ENCODE measurements at regions not wholly inside any gene's neighbourhood (a gene's known extent, or its start where the extent isn't known, plus 50 kb on each side); places are given as distances from the start of the nearest gene placed in this dataset.

DNA sequence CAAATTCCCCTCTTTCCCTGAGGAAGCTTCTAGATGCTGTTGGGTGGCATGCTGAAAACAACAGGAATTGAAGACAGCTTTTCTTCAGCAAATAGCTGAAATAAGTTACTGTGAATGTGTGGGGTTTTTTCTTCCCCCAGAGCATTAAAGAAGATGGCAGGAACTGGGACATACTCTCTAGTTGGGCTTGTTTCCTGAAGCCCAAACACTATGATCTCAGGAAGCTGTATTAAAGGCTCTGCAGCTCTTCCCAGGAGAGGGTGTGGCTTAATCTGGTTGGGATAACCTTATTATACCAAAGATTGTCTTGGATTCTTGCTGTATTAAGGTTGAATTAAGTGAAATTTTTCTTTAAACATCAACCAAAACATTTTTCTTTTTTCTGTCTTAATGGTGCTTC is 64.9 kb upstream of the LMO4 start:
- intact Hi-C loops (cut with DNase I; ENCODE audit: low total_unique reads): no loop called here
- Histone ChIP-seq H3K4me1 (no peaks in the 10 kb centered on the region), H3K27ac (no peak overlapping the region), H3K9me3 (no peaks in the 10 kb centered on the region), H3K36me3 (no peaks in the 10 kb centered on the region), H3K27me3 (no peaks in the 10 kb centered on the region), H3K4me3 (no peak overlapping the region)
- no peak for DNase-seq
- TF ChIP-seq POLR2A (IDR thresholded peaks at IDR 0.05): no peak

DNA sequence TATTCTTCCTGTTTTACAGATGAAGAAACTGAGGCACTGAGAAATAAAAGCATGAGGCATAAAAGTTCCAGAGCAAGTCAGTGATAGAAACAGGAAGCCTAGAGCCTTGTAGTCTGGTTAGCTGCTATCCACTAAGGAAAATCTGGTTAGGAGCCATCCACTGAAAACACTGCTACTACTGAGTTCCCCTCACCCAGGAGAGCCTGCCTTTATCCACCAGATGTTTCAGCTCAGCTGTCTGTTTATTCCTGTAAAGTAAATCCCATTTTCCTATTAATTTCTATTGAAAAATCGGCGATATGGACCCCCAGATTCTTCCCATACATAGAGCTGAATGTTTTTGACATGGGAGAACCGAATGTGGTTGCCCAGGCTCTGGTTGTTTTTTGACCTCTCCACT is 63.7 kb upstream of the LMO4 start:
- Histone ChIP-seq H3K27me3 (no peaks in the 10 kb centered on the region), H3K4me1 (no peaks in the 10 kb centered on the region), H3K36me3 (no peaks in the 10 kb centered on the region), H3K9me3 (no peaks in the 10 kb centered on the region), H3K27ac (no peak overlapping the region), H3K4me3 (no peak overlapping the region)
- DNase-seq: no peak
- TF ChIP-seq, protein P1, sequence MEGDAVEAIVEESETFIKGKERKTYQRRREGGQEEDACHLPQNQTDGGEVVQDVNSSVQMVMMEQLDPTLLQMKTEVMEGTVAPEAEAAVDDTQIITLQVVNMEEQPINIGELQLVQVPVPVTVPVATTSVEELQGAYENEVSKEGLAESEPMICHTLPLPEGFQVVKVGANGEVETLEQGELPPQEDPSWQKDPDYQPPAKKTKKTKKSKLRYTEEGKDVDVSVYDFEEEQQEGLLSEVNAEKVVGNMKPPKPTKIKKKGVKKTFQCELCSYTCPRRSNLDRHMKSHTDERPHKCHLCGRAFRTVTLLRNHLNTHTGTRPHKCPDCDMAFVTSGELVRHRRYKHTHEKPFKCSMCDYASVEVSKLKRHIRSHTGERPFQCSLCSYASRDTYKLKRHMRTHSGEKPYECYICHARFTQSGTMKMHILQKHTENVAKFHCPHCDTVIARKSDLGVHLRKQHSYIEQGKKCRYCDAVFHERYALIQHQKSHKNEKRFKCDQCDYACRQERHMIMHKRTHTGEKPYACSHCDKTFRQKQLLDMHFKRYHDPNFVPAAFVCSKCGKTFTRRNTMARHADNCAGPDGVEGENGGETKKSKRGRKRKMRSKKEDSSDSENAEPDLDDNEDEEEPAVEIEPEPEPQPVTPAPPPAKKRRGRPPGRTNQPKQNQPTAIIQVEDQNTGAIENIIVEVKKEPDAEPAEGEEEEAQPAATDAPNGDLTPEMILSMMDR (IDR thresholded peaks at IDR 0.05): no peak
- TF ChIP-seq POLR2A (IDR thresholded peaks at IDR 0.05): no peak
- intact Hi-C loops (cut with DNase I; ENCODE audit: low total_unique reads): no loop called here

DNA sequence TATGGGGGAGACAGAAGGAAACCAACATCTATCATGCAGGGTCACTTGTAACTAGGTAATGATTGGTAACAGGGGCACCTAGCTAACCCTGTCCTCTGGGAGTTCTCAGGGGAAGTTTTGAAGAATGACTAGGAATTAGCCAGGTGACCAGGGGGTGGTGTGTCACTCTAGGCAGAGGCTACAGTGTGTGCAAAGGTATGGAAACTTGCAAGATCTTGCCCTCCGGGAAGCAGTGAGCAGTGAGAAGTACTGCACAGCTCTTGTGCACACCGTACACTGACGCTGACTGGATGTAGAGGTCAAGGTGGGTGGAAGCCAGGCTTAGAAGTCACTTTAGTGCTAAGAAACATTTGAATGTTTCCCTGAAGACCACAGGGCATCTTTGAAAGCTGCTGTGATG is 62.9 kb upstream of the LMO4 start:
- no peaks in the 10 kb centered on the region for H3K4me1 ChIP-seq
- no peaks in the 10 kb centered on the region for H3K27me3 ChIP-seq
- DNase-seq: no peak
- no peaks in the 10 kb centered on the region for H3K36me3 ChIP-seq
- TF ChIP-seq POLR2A (IDR thresholded peaks at IDR 0.05): no peak
- TF ChIP-seq, protein P1 (IDR thresholded peaks at IDR 0.05): no peak
- H3K4me3 ChIP-seq: no peak overlapping the region
- H3K9me3 ChIP-seq: no peaks in the 10 kb centered on the region
- intact Hi-C loops (cut with DNase I; ENCODE audit: low total_unique reads): no loop called here
- no peak overlapping the region for H3K27ac ChIP-seq

DNA sequence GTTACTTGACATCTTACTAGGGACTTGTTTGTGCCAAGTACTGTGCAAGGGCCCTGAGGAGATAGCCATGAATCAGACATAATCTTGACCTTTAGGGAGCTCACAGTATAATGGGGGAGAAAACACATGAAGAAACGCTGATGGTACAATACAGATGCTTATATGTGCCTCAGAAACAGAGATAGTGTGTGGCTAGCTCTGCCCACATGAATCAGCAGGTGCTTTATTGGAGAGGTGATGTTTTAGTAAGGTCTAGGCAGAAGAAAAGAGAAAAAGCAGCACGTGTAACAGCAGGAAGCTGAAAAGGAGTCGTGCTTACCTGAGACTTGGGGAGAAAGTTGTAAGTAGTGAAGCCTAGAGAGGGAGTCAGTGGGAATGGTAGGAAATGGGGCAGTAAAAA is 60.6 kb upstream of the LMO4 start:
- no peak for DNase-seq
- intact Hi-C loops (cut with DNase I; ENCODE audit: low total_unique reads): no loop called here
- TF ChIP-seq, protein P1 (IDR thresholded peaks at IDR 0.05): no peak
- no peak for TF ChIP-seq POLR2A (IDR thresholded peaks at IDR 0.05)
- no peaks in the 10 kb centered on the region for H3K4me1 ChIP-seq
- no peaks in the 10 kb centered on the region for H3K27me3 ChIP-seq
- no peaks in the 10 kb centered on the region for H3K9me3 ChIP-seq
- no peaks in the 10 kb centered on the region for H3K36me3 ChIP-seq
- no peak overlapping the region for H3K27ac ChIP-seq
- no peak overlapping the region for H3K4me3 ChIP-seq

DNA sequence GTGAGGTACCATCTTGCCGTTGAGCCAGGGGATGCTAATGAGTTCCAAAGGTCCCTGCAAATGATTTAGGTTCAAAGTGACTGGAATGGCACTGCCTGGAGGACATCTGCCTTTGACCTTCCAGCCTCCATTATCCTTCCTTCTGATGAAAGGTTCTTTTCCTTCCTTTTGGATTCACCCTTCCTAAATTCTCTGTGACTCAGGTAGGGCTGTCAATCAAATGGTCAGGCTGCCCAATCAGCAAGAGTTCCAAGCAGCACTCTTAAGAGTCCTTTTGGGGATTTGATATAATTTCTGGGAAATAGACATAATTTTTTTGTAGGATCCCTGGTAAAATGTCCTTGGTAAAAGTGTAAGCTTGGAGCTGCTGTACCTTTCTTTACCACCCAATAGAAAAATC is 58.8 kb upstream of the LMO4 start:
- no peak for DNase-seq
- H3K36me3 ChIP-seq: no peaks in the 10 kb centered on the region
- H3K4me3 ChIP-seq: no peak overlapping the region
- H3K27me3 ChIP-seq: no peaks in the 10 kb centered on the region
- no peaks in the 10 kb centered on the region for H3K4me1 ChIP-seq
- TF ChIP-seq, protein P1 (IDR thresholded peaks at IDR 0.05): no peak
- TF ChIP-seq POLR2A (IDR thresholded peaks at IDR 0.05): no peak
- no peak overlapping the region for H3K27ac ChIP-seq
- H3K9me3 ChIP-seq: no peaks in the 10 kb centered on the region
- intact Hi-C loops (cut with DNase I; ENCODE audit: low total_unique reads): no loop called here

DNA sequence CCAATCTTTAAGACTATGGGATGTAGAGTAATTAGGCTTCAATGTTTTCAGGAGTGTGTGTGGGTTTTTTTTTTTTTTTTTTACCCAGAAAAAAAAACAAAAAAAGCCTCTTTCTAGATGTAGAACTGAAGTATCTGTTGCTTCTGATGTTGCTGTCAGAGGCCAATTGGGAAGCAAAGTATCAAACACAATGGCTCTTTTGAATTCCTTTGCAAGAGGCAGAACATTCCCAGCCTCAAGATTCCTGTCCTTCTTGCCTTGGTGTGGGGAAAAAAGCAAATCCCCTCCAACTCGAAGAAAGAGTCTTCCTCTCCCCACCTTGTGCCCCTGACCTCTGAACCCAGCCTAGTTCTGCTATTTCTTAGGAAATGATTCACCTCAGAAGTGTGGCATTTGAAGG is 55.4 kb upstream of the LMO4 start:
- intact Hi-C loops (cut with DNase I; ENCODE audit: low total_unique reads): no loop called here
- TF ChIP-seq, protein P1 (IDR thresholded peaks at IDR 0.05): no peak
- TF ChIP-seq POLR2A (IDR thresholded peaks at IDR 0.05): no peak
- no peak for DNase-seq
- H3K4me3 ChIP-seq: no peak overlapping the region
- H3K27ac ChIP-seq: no peak overlapping the region
- H3K27me3 ChIP-seq: no peaks in the 10 kb centered on the region
- H3K36me3 ChIP-seq: no peaks in the 10 kb centered on the region
- no peaks in the 10 kb centered on the region for H3K9me3 ChIP-seq
- no peaks in the 10 kb centered on the region for H3K4me1 ChIP-seq

Measured in uterus (tissue), 3 donors.